ENCODE measurements at regions not wholly inside any gene's neighbourhood (a gene's known extent, or its start where the extent isn't known, plus 50 kb on each side); places are given as distances from the start of the nearest gene placed in this dataset.

DNA sequence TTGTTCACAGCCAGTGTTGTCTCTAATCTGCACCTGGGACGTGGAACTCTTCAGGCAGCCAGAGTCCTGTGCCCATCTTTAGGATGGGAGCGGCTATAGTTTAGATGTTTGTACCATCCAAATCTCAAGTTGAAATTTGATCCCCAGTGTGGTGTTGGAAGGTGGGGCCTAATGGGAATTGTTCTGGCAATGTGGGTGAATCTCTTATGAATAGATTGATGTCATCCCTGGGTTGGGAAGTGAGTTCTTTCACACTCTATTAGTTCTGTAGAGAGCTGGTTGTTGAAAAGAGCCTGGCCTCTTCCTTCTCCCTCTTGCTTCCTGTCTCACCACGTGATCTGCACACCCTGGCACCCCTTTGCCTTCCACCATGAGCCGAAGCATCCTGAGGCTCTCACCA is 300.9 kb downstream of the TXNL1 start:
- no peak overlapping the region for H3K27ac ChIP-seq (ENCODE audit: low read depth, low read length)
- H3K4me3 ChIP-seq (ENCODE audit: low read depth, low read length) = no peak overlapping the region
- no peak overlapping the region for H3K9ac ChIP-seq (ENCODE audit: low read depth, low read length)
- H3K4me1 ChIP-seq (ENCODE audit: control insufficient read depth, insufficient read depth, low read length) = no peaks in the 10 kb centered on the region
- H3K9me3 ChIP-seq (ENCODE audit: control insufficient read depth, insufficient read depth, low read length) = no peaks in the 10 kb centered on the region
- H3K27me3 ChIP-seq (ENCODE audit: control insufficient read depth, insufficient read depth, low read length) = no peaks in the 10 kb centered on the region
- H3K36me3 ChIP-seq (ENCODE audit: control insufficient read depth, insufficient read depth, low read length) = no peaks in the 10 kb centered on the region

DNA sequence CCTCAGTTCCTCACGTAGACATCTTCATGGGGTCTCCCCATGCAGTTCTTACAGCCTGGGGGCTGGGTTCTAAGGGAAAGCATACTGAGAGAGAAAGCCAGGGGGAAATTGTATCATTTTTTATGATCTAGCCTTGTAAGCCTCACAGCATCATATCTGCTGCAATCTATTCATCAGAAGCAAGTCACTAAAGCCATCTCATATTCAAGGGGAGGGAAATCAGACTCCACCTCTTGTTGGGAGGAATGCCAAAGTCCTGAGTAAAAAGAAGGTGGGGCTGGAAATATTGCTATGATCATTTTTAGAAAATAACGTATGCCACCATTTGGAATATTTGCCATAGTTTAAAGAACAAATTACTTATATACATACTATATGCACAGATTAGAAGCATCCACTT is 304.6 kb downstream of the TXNL1 start:
- H3K27me3 ChIP-seq (ENCODE audit: control insufficient read depth, insufficient read depth, low read length) = no peaks in the 10 kb centered on the region
- no peak overlapping the region for H3K4me3 ChIP-seq (ENCODE audit: low read depth, low read length)
- no peaks in the 10 kb centered on the region for H3K9me3 ChIP-seq (ENCODE audit: control insufficient read depth, insufficient read depth, low read length)
- H3K4me1 ChIP-seq (ENCODE audit: control insufficient read depth, insufficient read depth, low read length) = no peaks in the 10 kb centered on the region
- H3K36me3 ChIP-seq (ENCODE audit: control insufficient read depth, insufficient read depth, low read length) = no peaks in the 10 kb centered on the region
- H3K27ac ChIP-seq (ENCODE audit: low read depth, low read length) = no peak overlapping the region
- no peak overlapping the region for H3K9ac ChIP-seq (ENCODE audit: low read depth, low read length)

DNA sequence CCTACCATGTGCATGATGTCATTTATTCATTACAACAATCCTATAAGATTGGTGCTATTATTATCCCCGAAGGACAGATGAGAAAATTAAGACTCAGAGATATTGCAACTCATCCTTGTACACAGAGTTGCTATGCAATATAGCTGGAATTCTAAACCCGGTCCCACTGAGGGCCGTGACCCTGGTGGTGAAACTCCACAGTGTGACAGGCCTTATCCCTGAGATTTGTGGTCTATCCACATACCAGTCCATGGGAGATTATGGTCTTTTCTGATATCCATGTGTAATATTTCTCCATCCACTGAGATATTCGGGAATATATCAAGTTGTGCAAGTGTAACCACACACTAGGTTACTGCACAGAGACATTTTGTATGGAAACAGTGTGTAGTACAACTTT is 305.2 kb downstream of the TXNL1 start:
- no peaks in the 10 kb centered on the region for H3K9me3 ChIP-seq (ENCODE audit: control insufficient read depth, insufficient read depth, low read length)
- no peak overlapping the region for H3K27ac ChIP-seq (ENCODE audit: low read depth, low read length)
- H3K36me3 ChIP-seq (ENCODE audit: control insufficient read depth, insufficient read depth, low read length) = no peaks in the 10 kb centered on the region
- H3K4me1 ChIP-seq (ENCODE audit: control insufficient read depth, insufficient read depth, low read length) = no peaks in the 10 kb centered on the region
- no peak overlapping the region for H3K9ac ChIP-seq (ENCODE audit: low read depth, low read length)
- H3K27me3 ChIP-seq (ENCODE audit: control insufficient read depth, insufficient read depth, low read length) = no peaks in the 10 kb centered on the region
- H3K4me3 ChIP-seq (ENCODE audit: low read depth, low read length) = no peak overlapping the region

DNA sequence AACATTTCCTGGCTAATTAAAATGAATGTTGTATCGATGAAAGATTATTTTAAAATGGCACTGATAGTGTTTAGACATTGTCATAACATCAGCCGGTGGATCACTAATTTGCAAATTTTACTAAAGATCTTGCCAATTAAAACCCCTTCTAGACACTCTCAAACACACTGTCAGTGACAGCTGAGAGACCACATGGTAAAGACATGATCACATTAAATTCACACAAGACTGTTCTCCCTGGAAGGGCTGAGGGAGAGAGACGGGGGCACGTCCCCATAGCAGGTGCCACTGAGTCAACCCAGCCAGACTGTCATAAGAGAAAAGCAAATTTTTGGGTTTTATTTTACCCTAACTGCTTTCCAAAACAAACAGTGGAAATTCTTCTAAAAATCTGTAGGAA is 306.0 kb downstream of the TXNL1 start:
- no peaks in the 10 kb centered on the region for H3K9me3 ChIP-seq (ENCODE audit: control insufficient read depth, insufficient read depth, low read length)
- no peak overlapping the region for H3K27ac ChIP-seq (ENCODE audit: low read depth, low read length)
- no peaks in the 10 kb centered on the region for H3K27me3 ChIP-seq (ENCODE audit: control insufficient read depth, insufficient read depth, low read length)
- no peak overlapping the region for H3K4me3 ChIP-seq (ENCODE audit: low read depth, low read length)
- H3K36me3 ChIP-seq (ENCODE audit: control insufficient read depth, insufficient read depth, low read length) = no peaks in the 10 kb centered on the region
- no peaks in the 10 kb centered on the region for H3K4me1 ChIP-seq (ENCODE audit: control insufficient read depth, insufficient read depth, low read length)
- no peak overlapping the region for H3K9ac ChIP-seq (ENCODE audit: low read depth, low read length)

DNA sequence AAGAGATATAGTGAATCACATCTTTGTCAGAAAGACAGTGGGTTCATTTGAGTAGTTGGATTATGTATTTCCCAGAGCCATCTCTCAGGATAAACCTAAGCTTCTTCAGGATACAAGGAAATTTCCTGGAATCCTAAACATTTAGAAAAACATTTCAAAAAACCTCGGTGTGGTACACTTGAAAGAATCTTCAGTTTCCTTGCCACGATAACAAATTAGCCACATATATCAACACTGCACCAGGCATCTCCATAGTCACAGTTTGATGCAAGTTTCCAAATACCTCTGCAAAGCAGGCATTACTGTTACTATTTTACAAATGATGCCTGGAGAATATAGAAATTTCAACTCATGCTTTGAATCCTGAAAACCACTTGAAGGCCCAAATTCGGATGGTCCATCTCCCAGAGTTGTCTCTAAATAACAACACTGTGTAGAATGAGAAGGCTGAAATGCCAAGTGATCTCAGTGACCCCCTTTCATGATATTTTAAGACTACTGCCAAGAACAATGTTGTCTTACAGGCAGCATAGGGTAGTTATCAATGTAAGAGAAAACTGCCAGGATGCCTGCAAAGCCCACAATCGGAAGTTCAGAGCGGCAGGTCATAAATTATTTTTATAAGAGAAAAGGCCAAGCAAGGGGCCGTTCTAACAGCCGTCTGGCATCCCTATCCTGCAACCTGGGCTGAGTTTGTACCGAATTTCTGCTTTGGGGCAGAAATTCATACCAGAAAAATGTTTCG is 307.9 kb downstream of the TXNL1 start:
- Histone ChIP-seq H3K9ac (ENCODE audit: low read depth, low read length) (no peak overlapping the region), H3K36me3 (ENCODE audit: control insufficient read depth, insufficient read depth, low read length) (no peaks in the 10 kb centered on the region), H3K4me3 (ENCODE audit: low read depth, low read length) (no peak overlapping the region), H3K27me3 (ENCODE audit: control insufficient read depth, insufficient read depth, low read length) (no peaks in the 10 kb centered on the region), H3K4me1 (ENCODE audit: control insufficient read depth, insufficient read depth, low read length) (no peaks in the 10 kb centered on the region), H3K27ac (ENCODE audit: low read depth, low read length) (no peak overlapping the region), H3K9me3 (ENCODE audit: control insufficient read depth, insufficient read depth, low read length) (no peaks in the 10 kb centered on the region)

DNA sequence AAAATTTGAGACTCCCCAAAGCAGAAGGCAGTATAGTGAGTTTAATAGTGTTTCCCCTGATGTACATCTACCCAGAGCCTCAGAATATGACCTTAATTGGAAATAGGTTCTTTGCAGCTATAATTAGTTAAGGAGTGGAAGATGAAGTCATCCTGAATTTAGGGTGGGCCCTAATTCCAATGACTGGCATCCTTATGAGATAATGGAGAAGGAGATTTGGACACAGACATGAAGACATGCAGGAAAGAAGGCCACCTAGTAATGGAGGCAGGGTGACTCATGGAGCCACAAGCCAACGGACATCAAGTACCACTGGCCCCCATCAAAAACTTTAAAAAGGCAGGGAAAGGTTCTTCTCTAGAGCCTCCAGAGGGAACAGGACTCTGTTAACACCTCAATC is 308.9 kb downstream of the TXNL1 start:
- Histone ChIP-seq H3K4me1 (ENCODE audit: control insufficient read depth, insufficient read depth, low read length) (no peaks in the 10 kb centered on the region), H3K36me3 (ENCODE audit: control insufficient read depth, insufficient read depth, low read length) (no peaks in the 10 kb centered on the region), H3K9ac (ENCODE audit: low read depth, low read length) (no peak overlapping the region), H3K9me3 (ENCODE audit: control insufficient read depth, insufficient read depth, low read length) (no peaks in the 10 kb centered on the region), H3K27me3 (ENCODE audit: control insufficient read depth, insufficient read depth, low read length) (no peaks in the 10 kb centered on the region), H3K27ac (ENCODE audit: low read depth, low read length) (no peak overlapping the region), H3K4me3 (ENCODE audit: low read depth, low read length) (no peak overlapping the region)

DNA sequence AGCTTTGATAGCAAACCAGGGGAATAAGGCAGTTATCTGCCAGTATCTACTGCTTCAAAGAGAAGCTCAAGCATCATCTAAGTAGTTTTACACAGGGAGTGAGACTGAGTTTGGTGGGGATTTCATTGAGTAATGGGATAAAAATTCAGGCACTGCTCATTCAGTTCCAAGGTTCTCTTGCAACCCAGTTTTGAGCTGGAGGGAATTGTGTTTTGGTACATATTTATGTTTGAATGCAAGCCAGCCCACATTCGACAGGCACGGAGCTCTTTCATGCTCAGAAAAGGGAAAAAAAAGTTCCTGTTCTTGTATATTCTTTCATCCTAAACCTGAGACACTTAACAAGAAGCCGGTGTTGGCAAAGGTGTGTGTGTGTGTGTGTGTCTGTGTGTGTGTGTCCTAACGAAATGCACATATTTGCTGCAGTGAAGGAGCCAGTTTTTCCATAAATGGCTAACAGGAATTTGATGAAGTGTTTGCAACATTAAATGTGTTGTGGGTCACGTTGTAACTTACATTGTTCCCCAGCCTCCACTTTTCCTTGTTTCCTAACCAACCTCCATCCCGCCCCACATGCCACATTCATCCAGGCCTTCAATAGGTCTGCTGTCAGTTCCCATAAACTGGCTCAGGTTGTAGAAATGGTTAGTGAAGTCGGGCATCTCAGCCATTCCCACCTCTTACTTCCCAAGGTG is 311.1 kb downstream of the TXNL1 start:
- Histone ChIP-seq H3K4me1 (ENCODE audit: control insufficient read depth, insufficient read depth, low read length) (no peaks in the 10 kb centered on the region), H3K36me3 (ENCODE audit: control insufficient read depth, insufficient read depth, low read length) (no peaks in the 10 kb centered on the region), H3K9me3 (ENCODE audit: control insufficient read depth, insufficient read depth, low read length) (no peaks in the 10 kb centered on the region), H3K27ac (ENCODE audit: low read depth, low read length) (no peak overlapping the region), H3K27me3 (ENCODE audit: control insufficient read depth, insufficient read depth, low read length) (no peaks in the 10 kb centered on the region), H3K4me3 (ENCODE audit: low read depth, low read length) (no peak overlapping the region), H3K9ac (ENCODE audit: low read depth, low read length) (no peak overlapping the region)

DNA sequence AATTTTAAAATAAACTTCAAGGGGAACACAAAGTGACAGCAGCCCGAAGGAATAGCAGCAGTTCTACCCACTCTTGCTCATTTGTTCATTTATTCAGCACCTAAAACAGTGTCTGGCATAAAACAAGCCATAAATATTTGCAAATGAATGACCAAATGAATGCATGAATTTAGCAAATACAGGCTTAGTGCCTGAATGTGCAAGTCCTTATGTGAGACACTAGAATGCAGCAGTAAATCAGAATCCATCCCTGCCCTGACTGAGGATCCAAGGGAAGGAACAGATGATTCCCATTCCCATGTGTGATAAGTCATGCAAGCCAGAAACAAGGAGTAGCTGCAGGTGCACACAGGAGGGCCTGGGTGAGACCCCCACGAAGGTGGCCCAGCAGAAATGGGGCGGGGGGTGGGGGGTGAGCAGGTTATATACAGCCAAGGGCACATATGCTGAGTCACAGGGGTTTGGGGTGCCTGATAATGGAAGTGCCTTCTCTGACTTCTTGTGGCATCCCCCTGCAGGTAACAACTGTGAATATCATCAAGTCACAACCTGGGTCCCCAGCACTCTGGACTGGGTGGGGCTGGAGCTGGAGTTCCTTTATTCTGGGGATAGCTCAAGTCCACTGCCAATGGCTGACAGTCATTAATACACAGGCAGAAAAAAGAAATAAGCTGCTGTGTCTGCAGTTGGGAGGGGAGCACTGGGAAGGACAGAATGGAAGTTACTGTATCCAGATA is 311.9 kb downstream of the TXNL1 start:
- H3K9me3 ChIP-seq (ENCODE audit: control insufficient read depth, insufficient read depth, low read length) = no peaks in the 10 kb centered on the region
- no peak overlapping the region for H3K9ac ChIP-seq (ENCODE audit: low read depth, low read length)
- no peaks in the 10 kb centered on the region for H3K4me1 ChIP-seq (ENCODE audit: control insufficient read depth, insufficient read depth, low read length)
- no peaks in the 10 kb centered on the region for H3K36me3 ChIP-seq (ENCODE audit: control insufficient read depth, insufficient read depth, low read length)
- no peak overlapping the region for H3K4me3 ChIP-seq (ENCODE audit: low read depth, low read length)
- no peak overlapping the region for H3K27ac ChIP-seq (ENCODE audit: low read depth, low read length)
- no peaks in the 10 kb centered on the region for H3K27me3 ChIP-seq (ENCODE audit: control insufficient read depth, insufficient read depth, low read length)

DNA sequence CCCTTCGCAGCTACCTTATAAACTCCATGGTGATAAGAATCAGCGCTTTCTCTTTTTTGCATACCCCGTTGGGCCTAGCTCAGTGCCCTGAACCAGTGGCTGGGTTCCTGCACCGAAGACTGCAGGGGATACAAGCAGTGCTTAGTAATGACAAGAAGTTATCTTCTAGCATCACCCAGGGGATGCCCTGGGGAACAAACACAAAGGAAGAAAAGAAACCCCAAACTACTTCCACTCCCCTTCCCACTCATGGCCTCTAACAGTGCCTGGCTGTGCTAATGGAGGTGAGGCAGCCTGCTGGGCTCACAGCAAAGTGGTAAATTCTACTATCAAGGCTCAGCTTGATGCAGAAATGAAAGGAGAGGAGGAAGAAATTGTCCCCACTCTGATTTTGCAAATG is 314.7 kb downstream of the TXNL1 start:
- Histone ChIP-seq H3K9me3 (ENCODE audit: control insufficient read depth, insufficient read depth, low read length) (no peaks in the 10 kb centered on the region), H3K27ac (ENCODE audit: low read depth, low read length) (no peak overlapping the region), H3K4me1 (ENCODE audit: control insufficient read depth, insufficient read depth, low read length) (no peaks in the 10 kb centered on the region), H3K36me3 (ENCODE audit: control insufficient read depth, insufficient read depth, low read length) (no peaks in the 10 kb centered on the region), H3K4me3 (ENCODE audit: low read depth, low read length) (no peak overlapping the region), H3K27me3 (ENCODE audit: control insufficient read depth, insufficient read depth, low read length) (no peaks in the 10 kb centered on the region), H3K9ac (ENCODE audit: low read depth, low read length) (no peak overlapping the region)

DNA sequence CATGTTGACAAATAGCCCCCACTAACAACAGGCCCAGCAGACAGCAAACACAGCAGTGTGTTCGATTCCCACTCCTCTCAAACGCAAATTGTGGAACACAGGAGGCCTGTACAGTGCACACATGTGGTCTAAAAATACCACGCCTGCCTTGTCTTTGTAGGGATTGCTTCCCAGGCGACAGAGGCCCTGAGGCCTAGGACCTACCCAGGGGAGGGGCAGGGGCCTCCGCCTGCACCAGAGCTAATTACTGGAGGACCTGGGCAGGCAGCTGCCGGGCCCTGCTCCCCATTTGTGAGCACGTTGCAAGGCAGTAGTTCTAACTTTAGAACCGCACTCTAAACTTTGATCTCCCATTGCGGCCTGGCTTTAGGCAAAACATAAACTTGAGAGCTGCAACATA is 316.0 kb downstream of the TXNL1 start:
- no peaks in the 10 kb centered on the region for H3K9me3 ChIP-seq (ENCODE audit: control insufficient read depth, insufficient read depth, low read length)
- H3K9ac ChIP-seq (ENCODE audit: low read depth, low read length) = no peak overlapping the region
- H3K4me1 ChIP-seq (ENCODE audit: control insufficient read depth, insufficient read depth, low read length) = no peaks in the 10 kb centered on the region
- no peak overlapping the region for H3K27ac ChIP-seq (ENCODE audit: low read depth, low read length)
- H3K27me3 ChIP-seq (ENCODE audit: control insufficient read depth, insufficient read depth, low read length) = no peaks in the 10 kb centered on the region
- no peak overlapping the region for H3K4me3 ChIP-seq (ENCODE audit: low read depth, low read length)
- H3K36me3 ChIP-seq (ENCODE audit: control insufficient read depth, insufficient read depth, low read length) = no peaks in the 10 kb centered on the region

DNA sequence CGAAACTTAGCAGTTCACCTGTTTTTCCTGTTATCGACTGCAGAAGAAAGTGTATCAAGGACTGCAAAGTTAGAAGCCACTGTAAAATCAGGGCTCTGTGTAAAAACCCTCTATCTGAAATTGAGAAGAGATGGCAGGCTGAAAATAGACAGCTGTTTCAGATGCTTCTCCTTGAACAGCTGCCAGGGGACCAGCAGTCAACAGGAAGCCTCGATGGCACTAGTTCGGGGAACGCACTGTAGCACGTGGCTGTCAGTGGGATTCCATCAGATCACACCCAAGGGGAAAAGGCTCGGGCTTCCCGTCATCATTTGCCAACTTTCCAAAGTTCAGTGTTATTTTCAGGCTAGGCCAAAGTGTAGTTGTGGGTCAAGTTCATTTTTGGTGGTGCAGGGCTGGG is 316.9 kb downstream of the TXNL1 start:
- no peaks in the 10 kb centered on the region for H3K4me1 ChIP-seq (ENCODE audit: control insufficient read depth, insufficient read depth, low read length)

More for the DNA sequence above, 316.9 kb downstream of the TXNL1 start:
- no peaks in the 10 kb centered on the region for H3K27me3 ChIP-seq (ENCODE audit: control insufficient read depth, insufficient read depth, low read length)
- no peaks in the 10 kb centered on the region for H3K9me3 ChIP-seq (ENCODE audit: control insufficient read depth, insufficient read depth, low read length)
- H3K4me3 ChIP-seq (ENCODE audit: low read depth, low read length) = no peak overlapping the region
- H3K36me3 ChIP-seq (ENCODE audit: control insufficient read depth, insufficient read depth, low read length) = no peaks in the 10 kb centered on the region
- no peak overlapping the region for H3K27ac ChIP-seq (ENCODE audit: low read depth, low read length)
- H3K9ac ChIP-seq (ENCODE audit: low read depth, low read length) = no peak overlapping the region

All from HUES48 (cell line).